ENCODE measurements at regions not wholly inside any gene's neighbourhood (a gene's known extent, or its start where the extent isn't known, plus 50 kb on each side); places are given as distances from the start of the nearest gene placed in this dataset.

DNA sequence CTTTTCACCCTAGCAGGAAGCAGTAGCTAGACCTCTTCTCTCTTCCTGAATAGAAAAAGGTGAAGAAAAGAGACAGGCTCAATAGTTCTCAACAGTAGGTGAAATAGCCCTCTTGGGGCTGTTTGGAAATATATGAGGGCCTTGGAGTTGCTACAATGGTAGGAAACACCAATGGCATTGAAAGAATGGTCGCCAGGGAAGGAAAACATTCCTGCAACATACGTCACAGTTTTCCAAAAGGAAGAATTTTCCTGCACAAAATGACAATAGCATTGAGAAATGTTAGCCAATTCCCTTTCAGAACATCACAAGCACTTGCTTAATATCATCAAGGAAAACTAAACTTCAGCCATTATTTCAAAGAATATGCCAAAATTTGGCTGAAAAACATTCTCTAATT lies 484.5 kb downstream of the IGSF11 start:
- TF ChIP-seq, protein P1, sequence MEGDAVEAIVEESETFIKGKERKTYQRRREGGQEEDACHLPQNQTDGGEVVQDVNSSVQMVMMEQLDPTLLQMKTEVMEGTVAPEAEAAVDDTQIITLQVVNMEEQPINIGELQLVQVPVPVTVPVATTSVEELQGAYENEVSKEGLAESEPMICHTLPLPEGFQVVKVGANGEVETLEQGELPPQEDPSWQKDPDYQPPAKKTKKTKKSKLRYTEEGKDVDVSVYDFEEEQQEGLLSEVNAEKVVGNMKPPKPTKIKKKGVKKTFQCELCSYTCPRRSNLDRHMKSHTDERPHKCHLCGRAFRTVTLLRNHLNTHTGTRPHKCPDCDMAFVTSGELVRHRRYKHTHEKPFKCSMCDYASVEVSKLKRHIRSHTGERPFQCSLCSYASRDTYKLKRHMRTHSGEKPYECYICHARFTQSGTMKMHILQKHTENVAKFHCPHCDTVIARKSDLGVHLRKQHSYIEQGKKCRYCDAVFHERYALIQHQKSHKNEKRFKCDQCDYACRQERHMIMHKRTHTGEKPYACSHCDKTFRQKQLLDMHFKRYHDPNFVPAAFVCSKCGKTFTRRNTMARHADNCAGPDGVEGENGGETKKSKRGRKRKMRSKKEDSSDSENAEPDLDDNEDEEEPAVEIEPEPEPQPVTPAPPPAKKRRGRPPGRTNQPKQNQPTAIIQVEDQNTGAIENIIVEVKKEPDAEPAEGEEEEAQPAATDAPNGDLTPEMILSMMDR (IDR thresholded peaks at IDR 0.05; ENCODE audit: low read depth, low read length): no peak
- no peak overlapping the region for H3K4me3 ChIP-seq (ENCODE audit: low read depth, low read length)
- in situ Hi-C loops (cut with HindIII; ENCODE audit: low sequenced_read_pairs): no loop called here
- no peak for DNase-seq (ENCODE audit: low read depth, low spot score)

DNA sequence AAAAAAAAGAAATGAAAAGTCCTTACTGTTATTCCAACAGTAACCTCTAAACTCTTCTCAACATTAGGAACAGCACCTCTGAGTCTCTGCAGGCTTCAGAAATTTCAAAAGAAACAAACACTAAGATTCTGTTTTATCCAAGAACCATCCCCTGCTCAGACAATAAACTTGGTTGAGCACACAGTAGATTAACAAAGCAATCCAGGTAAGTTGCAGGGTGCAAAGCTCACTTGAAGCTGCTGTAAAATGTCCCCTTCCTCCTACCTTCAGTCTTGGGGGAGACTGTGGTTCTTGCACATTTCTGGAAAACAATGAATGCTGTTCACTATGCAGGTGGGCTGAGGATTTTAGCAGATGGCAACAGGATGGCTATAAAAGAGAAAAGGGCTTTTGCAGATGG lies 484.1 kb downstream of the IGSF11 start:
- DNase-seq (ENCODE audit: low read depth, low spot score): no peak
- in situ Hi-C loops (cut with HindIII; ENCODE audit: low sequenced_read_pairs): no loop called here
- TF ChIP-seq, protein P1 (IDR thresholded peaks at IDR 0.05; ENCODE audit: low read depth, low read length): no peak
- H3K4me3 ChIP-seq (ENCODE audit: low read depth, low read length): no peak overlapping the region

DNA sequence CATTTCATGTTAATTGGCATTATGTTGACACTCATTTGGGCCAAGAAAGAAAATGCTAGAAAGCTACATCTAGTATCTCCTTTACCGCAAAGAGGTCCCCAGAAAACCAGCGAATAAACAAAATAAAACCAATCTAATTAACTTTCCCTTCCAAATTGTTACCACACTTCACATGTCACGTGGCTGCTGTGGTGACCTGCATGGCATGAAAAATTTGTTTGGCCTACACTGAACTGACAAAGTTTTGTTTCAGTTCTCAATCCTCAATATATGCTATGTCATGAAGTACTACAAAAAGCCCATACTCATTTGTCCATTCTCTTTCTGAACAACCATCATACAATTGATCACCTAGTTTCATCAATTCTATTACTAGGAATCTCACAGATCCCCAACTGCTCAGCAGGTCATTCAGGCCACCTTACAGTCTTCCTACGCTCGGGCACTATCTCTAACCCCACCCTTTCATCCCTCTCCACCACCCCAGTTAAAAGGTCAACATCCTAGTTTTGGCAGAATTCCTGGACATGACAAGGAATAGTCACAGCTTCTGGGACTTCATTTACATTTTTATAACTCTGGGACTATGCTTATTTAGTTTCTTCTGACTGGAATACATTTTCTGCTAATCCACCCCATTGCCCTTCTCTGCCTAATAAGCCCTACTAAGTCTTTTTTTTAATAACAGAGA lies 480.4 kb downstream of the IGSF11 start:
- TF ChIP-seq, protein P1 (IDR thresholded peaks at IDR 0.05; ENCODE audit: low read depth, low read length): no peak
- in situ Hi-C loops (cut with HindIII; ENCODE audit: low sequenced_read_pairs): no loop called here
- no peak overlapping the region for H3K4me3 ChIP-seq (ENCODE audit: low read depth, low read length)
- DNase-seq (ENCODE audit: low read depth, low spot score): no peak

DNA sequence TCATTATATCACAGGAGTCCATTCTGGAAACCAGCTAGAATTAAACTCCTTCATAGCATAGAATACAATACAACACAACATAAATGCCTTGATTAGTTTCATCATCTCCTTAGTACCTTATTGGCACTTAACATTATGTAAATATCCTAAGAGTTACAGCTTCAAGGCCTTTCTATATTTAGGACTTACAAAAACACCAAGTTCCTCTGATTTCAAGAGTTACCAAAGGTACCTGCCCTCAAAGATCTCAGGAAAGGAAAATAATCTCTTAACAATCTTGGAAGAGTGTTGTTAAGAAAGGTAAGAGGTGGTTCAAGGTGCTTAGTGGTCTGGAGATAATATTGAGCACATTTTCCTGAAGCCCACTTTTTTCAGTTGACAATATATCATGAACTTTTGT lies 477.7 kb downstream of the IGSF11 start:
- TF ChIP-seq, protein P1 (IDR thresholded peaks at IDR 0.05; ENCODE audit: low read depth, low read length): no peak
- H3K4me3 ChIP-seq (ENCODE audit: low read depth, low read length): no peak overlapping the region
- in situ Hi-C loops (cut with HindIII; ENCODE audit: low sequenced_read_pairs): no loop called here
- no peak for DNase-seq (ENCODE audit: low read depth, low spot score)

DNA sequence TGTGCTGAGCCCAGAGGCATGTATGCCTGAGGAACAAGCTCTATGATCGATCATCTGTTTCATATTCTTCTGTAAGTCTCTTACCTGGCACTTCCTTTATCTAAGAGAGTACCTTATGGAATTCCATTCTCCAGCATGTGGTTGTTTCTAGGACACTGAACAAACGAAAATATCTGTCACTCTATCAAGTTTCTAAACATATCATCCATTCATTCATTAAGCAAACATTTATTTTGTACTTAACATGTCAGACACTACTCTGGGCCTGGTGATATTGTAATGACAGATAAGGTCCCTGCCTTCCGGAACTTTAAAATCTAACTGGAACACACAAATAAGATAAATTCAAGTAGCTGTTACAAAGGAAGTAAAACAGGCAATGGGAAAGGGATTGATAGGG lies 477.1 kb downstream of the IGSF11 start:
- no peak overlapping the region for H3K4me3 ChIP-seq (ENCODE audit: low read depth, low read length)
- in situ Hi-C loops (cut with HindIII; ENCODE audit: low sequenced_read_pairs): no loop called here
- TF ChIP-seq, protein P1 (IDR thresholded peaks at IDR 0.05; ENCODE audit: low read depth, low read length): no peak
- no peak for DNase-seq (ENCODE audit: low read depth, low spot score)

DNA sequence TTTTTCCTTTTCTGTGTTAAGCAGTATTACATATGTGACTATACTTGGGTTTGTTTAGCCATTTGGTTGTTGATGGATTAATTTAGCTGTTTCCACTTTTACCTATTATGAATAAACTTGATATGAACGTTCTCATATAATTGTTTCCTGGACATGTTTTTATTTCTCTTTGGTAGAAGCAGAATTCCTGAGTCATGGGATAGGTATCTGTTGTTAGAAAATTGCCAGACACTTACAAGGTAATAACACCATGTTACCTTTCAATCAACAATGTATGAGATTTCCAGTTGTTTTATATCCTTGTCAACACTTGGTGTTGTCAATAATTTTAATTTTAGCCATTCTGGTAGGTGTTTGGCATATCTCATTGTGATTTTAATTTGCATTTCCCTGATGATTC lies 475.4 kb downstream of the IGSF11 start:
- TF ChIP-seq, protein P1 (IDR thresholded peaks at IDR 0.05; ENCODE audit: low read depth, low read length): no peak
- in situ Hi-C loops (cut with HindIII; ENCODE audit: low sequenced_read_pairs): no loop called here
- DNase-seq (ENCODE audit: low read depth, low spot score): no peak
- H3K4me3 ChIP-seq (ENCODE audit: low read depth, low read length): no peak overlapping the region

Measured in astrocyte of the spinal cord (primary cell).